NCI-H226 (cell line): ENCODE measurements at regions not wholly inside any gene's neighbourhood (a gene's known extent, or its start where the extent isn't known, plus 50 kb on each side); places are given as distances from the start of the nearest gene placed in this dataset.

Experiments used
- DNase-seq: peaks from one replicate; pipeline ENCODE4 v3.0.0-alpha.2; 2015

- no peak for DNase-seq
These were observed 100.9 kb upstream of the ROPN1 start for GRCh38 chr3:124092811-124093210.

GRCh38 chr3:124094496-124094895, 102.6 kb upstream of the ROPN1 start:
- DNase-seq = no peak

GRCh38 chr3:124097362-124098131, 105.6 kb upstream of the ROPN1 start:
- DNase-seq = no peak

- no peak for DNase-seq
These were observed 109.7 kb upstream of the ROPN1 start for GRCh38 chr3:124101643-124102042.

- no peak for DNase-seq
These were observed 115.4 kb upstream of the ROPN1 start for GRCh38 chr3:124107104-124107890.

- DNase-seq = no peak
These were observed 116.5 kb upstream of the ROPN1 start for GRCh38 chr3:124108446-124108845.

GRCh38 chr3:124113485-124113884, 121.6 kb upstream of the ROPN1 start:
- no peak for DNase-seq

- no peak for DNase-seq
These were observed 123.4 kb upstream of the ROPN1 start for GRCh38 chr3:124115279-124115678.

GRCh38 chr3:124115956-124116355, 124.0 kb upstream of the ROPN1 start:
- no peak for DNase-seq

- no peak for DNase-seq
These were observed 125.0 kb upstream of the ROPN1 start for GRCh38 chr3:124116906-124117305.

- DNase-seq = peak; percentile 28
These were observed 125.6 kb upstream of the ROPN1 start for GRCh38 chr3:124117486-124117885.

- DNase-seq = no peak
These were observed 126.5 kb upstream of the ROPN1 start for GRCh38 chr3:124118397-124118796.

- DNase-seq = no peak
These were observed 127.3 kb upstream of the ROPN1 start for GRCh38 chr3:124119056-124119716.

GRCh38 chr3:124121379-124122312, 129.7 kb upstream of the ROPN1 start:
- no peak for DNase-seq

GRCh38 chr3:124125315-124125714, 133.4 kb upstream of the ROPN1 start:
- no peak for DNase-seq

- no peak for DNase-seq
These were observed 134.6 kb upstream of the ROPN1 start for GRCh38 chr3:124126436-124127023.

- DNase-seq = no peak
These were observed 139.2 kb upstream of the ROPN1 start for GRCh38 chr3:124131158-124131557.

GRCh38 chr3:124131580-124131979, 139.7 kb upstream of the ROPN1 start:
- DNase-seq = no peak

- DNase-seq = no peak
These were observed 140.9 kb upstream of the ROPN1 start for GRCh38 chr3:124132813-124133212.

- DNase-seq = no peak
These were observed 141.5 kb upstream of the ROPN1 start for GRCh38 chr3:124133366-124133940.

GRCh38 chr3:124137216-124137615, 145.3 kb upstream of the ROPN1 start:
- DNase-seq = no peak

- DNase-seq = no peak
These were observed 146.2 kb upstream of the ROPN1 start for GRCh38 chr3:124138148-124138547.
